IMR-90 (cell line): ENCODE measurements at regions not wholly inside any gene's neighbourhood (a gene's known extent, or its start where the extent isn't known, plus 50 kb on each side); places are given as distances from the start of the nearest gene placed in this dataset.
"Not testable (repeated sequence)": the region's sequence is repeated elsewhere in the genome, so short reads cannot be mapped to it uniquely, and the experiment has no call there.

ENCODE experiments used
- ATAC-seq: fragments of 200-7000 bp; cut with Tn5 transposase; 2 replicates; pipeline ENCODE4 v1.9.1; 2020; ENCODE audit warnings: low read depth, mild to moderate bottlenecking, moderate library complexity
- BruUV-seq: library from RNA; stranded (reverse); fragments of 400-500 nt; replicated peaks from 2 replicates; lab custom pipeline; 2021; lab: Mats Ljungman, UMichigan
- CTCF ChIA-PET: fragments of 300-600 bp; formaldehyde crosslinking; extraction: SDS; loops from one replicate; lab custom pipeline; 2021; ENCODE audit warnings: antibody characterized with exemption; lab: Yijun Ruan, JAX
- POLR2A ChIA-PET: fragments of 300-600 bp; sonication (Branson Sonifier 250); formaldehyde crosslinking; loops from one replicate; lab custom pipeline; 2022; ENCODE audit warnings: antibody characterized with exemption; ENCODE audit not compliant: unreplicated experiment; lab: Charles Lee
- DNase-seq: peaks from one replicate; pipeline ENCODE4 v3.0.0; 2013
- H2AFZ ChIP-seq: replicated peaks from 2 replicates; pipeline ENCODE3; 2013; ENCODE audit warnings: low read length, mild to moderate bottlenecking; ENCODE audit not compliant: poor library complexity
- H2AK5ac ChIP-seq: 2 replicates; pipeline ENCODE4 v1.6.1; 2013; ENCODE audit warnings: low read depth, low read length, inconsistent platforms
- H2AK9ac ChIP-seq: replicated peaks from 2 replicates; pipeline ENCODE3; 2013; ENCODE audit warnings: mild to moderate bottlenecking, low read depth, low read length, moderate library complexity; ENCODE audit not compliant: poor library complexity
- H2BK120ac ChIP-seq: 2 replicates; pipeline ENCODE4 v1.6.1; 2013; ENCODE audit warnings: low read depth, low read length, inconsistent platforms
- H2BK15ac ChIP-seq: 3 replicates; pipeline ENCODE4 v1.6.1; 2013; ENCODE audit warnings: low read depth, low read length, inconsistent platforms
- H2BK20ac ChIP-seq: 2 replicates; pipeline ENCODE4 v1.6.1; 2013; ENCODE audit warnings: low read depth, mild to moderate bottlenecking, inconsistent platforms, low read length, moderate library complexity
- H2BK5ac ChIP-seq: 2 replicates; pipeline ENCODE4 v1.6.1; 2013; ENCODE audit warnings: mild to moderate bottlenecking, low read depth, low read length, inconsistent platforms; ENCODE audit not compliant: poor library complexity, severe bottlenecking
- H3K14ac ChIP-seq: replicated peaks from 2 replicates; pipeline ENCODE4 v1.6.1; 2013; ENCODE audit warnings: low read depth, low read length, inconsistent platforms
- H3K18ac ChIP-seq: 2 replicates; pipeline ENCODE4 v1.6.1; 2013; ENCODE audit warnings: low read depth, low read length, control low read depth
- H3K23ac ChIP-seq: 2 replicates; pipeline ENCODE4 v1.6.1; 2013; ENCODE audit warnings: low read depth, low read length, inconsistent platforms
- H3K27ac ChIP-seq: 2 replicates; pipeline ENCODE4 v1.5.1; 2013; ENCODE audit warnings: mild to moderate bottlenecking, control low read depth, low read length; ENCODE audit not compliant: insufficient read depth
- H3K27me3 ChIP-seq: 2 replicates; pipeline ENCODE4 v1.6.1; 2013; ENCODE audit warnings: low read length; ENCODE audit not compliant: control insufficient read depth, insufficient read depth
- H3K36me3 ChIP-seq: 2 replicates; pipeline ENCODE4 v1.6.1; 2013; ENCODE audit warnings: low read length, mixed read lengths; ENCODE audit not compliant: control insufficient read depth, insufficient read depth
- H3K4ac ChIP-seq: 2 replicates; pipeline ENCODE4 v1.6.1; 2013; ENCODE audit warnings: low read depth, low read length, inconsistent platforms
- H3K4me1 ChIP-seq: 2 replicates; pipeline ENCODE4 v1.6.1; 2013; ENCODE audit warnings: low read length, mixed read lengths; ENCODE audit not compliant: control insufficient read depth, insufficient read depth
- H3K4me2 ChIP-seq: 2 replicates; pipeline ENCODE4 v1.6.1; 2013; ENCODE audit warnings: low read depth, mild to moderate bottlenecking, control low read depth, low read length, moderate library complexity
- H3K4me3 ChIP-seq: 2 replicates; pipeline ENCODE4 v1.5.1; 2013; ENCODE audit warnings: low read depth, mild to moderate bottlenecking, control low read depth, low read length, moderate library complexity; ENCODE audit not compliant: insufficient read depth
- H3K56ac ChIP-seq: 2 replicates; pipeline ENCODE4 v1.6.1; 2013; ENCODE audit warnings: low read length, inconsistent platforms; ENCODE audit not compliant: insufficient read depth; ENCODE audit errors: extremely low read depth
- H3K79me1 ChIP-seq, 2 experiments: 2 replicates each; pipeline ENCODE4 v1.6.1; 2013; ENCODE audit warnings: low read length in 2 of 2, inconsistent platforms in 1 of 2, low read depth in 1 of 2
- H3K9ac ChIP-seq: 2 replicates; pipeline ENCODE4 v1.6.1; 2013; ENCODE audit warnings: low read depth, low read length, control low read depth
- H3K9me1 ChIP-seq: 2 replicates; pipeline ENCODE4 v1.6.1; 2013; ENCODE audit warnings: low read length, inconsistent platforms; ENCODE audit not compliant: insufficient read depth
- H3K9me3 ChIP-seq: 2 replicates; pipeline ENCODE4 v1.6.1; 2013; ENCODE audit warnings: low read length; ENCODE audit not compliant: control insufficient read depth, insufficient read depth
- H4K20me1 ChIP-seq: 2 replicates; pipeline ENCODE4 v1.6.1; 2013; ENCODE audit warnings: low read length, inconsistent platforms; ENCODE audit not compliant: insufficient read depth
- H4K5ac ChIP-seq: 2 replicates; pipeline ENCODE4 v1.6.1; 2013; ENCODE audit warnings: mild to moderate bottlenecking, low read depth, low read length, control low read depth
- H4K8ac ChIP-seq, 2 experiments: 2 replicates each; pipeline ENCODE4 v1.6.1; 2013; ENCODE audit warnings: low read depth in 2 of 2, low read length in 2 of 2, control low read depth in 1 of 2, inconsistent platforms in 1 of 2
- H4K91ac ChIP-seq: 2 replicates; pipeline ENCODE4 v1.6.1; 2013; ENCODE audit warnings: low read depth, low read length, inconsistent platforms; ENCODE audit not compliant: insufficient read depth
- WGBS, 2 experiments: methylation state at CpG; one replicate each; pipeline versions ENCODE4 v1.1.5 to v1.1.7; 2013; ENCODE audit warnings: missing lambda C conversion rate in 2 of 2; ENCODE audit not compliant: insufficient read length in 1 of 2; ENCODE audit errors: extremely low coverage in 2 of 2; 5-methylcytosine and 5-hydroxymethylcytosine counted together
- dilution Hi-C: fragments of 300-500 bp; cut with HindIII; formaldehyde crosslinking; loops from one replicate; pipeline ENCODE4 v1.14.3; 2018; ENCODE audit warnings: low sequenced_read_pairs; ENCODE audit not compliant: unreplicated experiment
- in situ Hi-C: fragments of 300-500 bp; cut with MboI; formaldehyde crosslinking; loops from 3 replicates; pipeline ENCODE4 v1.14.3; 2019; ENCODE audit warnings: low sequenced_read_pairs, inconsistent platforms, mixed read lengths
- intact Hi-C: fragments of 100-400 bp; cut with micrococcal nuclease; formaldehyde crosslinking; loops from 2 replicates; pipeline ENCODE4 v1.10.0; 2022

- POLR2A ChIA-PET, H3K27me3 ChIP-seq, H3K9me1 ChIP-seq, dilution Hi-C loops, H3K9ac ChIP-seq, H3K36me3 ChIP-seq, H3K23ac ChIP-seq, CTCF ChIA-PET, H4K91ac ChIP-seq, H2AK5ac ChIP-seq, H3K4ac ChIP-seq, H3K4me1 ChIP-seq, H2AK9ac ChIP-seq, H3K18ac ChIP-seq, H3K56ac ChIP-seq, intact Hi-C loops, BruUV-seq, H3K4me2 ChIP-seq, H2BK5ac ChIP-seq, in situ Hi-C loops, H3K9me3 ChIP-seq, H2BK120ac ChIP-seq, H4K5ac ChIP-seq, H2BK15ac ChIP-seq, H3K14ac ChIP-seq, ATAC-seq, H3K4me3 ChIP-seq, H3K27ac ChIP-seq, H4K20me1 ChIP-seq, H2BK20ac ChIP-seq, H3K79me1 ChIP-seq, H2AFZ ChIP-seq, H4K8ac ChIP-seq: not testable (repeated sequence)
- peak; percentile 16 for DNase-seq
- no CpG with 5 or more reads among the region's 6 CpGs for WGBS, 2 experiments
Observed at GRCh38 chr1:206365271-206365670, 105.0 kb upstream of the IKBKE start.

- H3K4me2 ChIP-seq, H3K14ac ChIP-seq, H2BK120ac ChIP-seq, H2BK20ac ChIP-seq, H4K20me1 ChIP-seq, H2BK15ac ChIP-seq, H4K8ac ChIP-seq, H2AFZ ChIP-seq, H3K9me1 ChIP-seq, H4K5ac ChIP-seq, POLR2A ChIA-PET, H2AK5ac ChIP-seq, ATAC-seq, H3K36me3 ChIP-seq, H3K27ac ChIP-seq, BruUV-seq, H3K4ac ChIP-seq, CTCF ChIA-PET, H3K23ac ChIP-seq, H3K9ac ChIP-seq, H3K27me3 ChIP-seq, dilution Hi-C loops, H2BK5ac ChIP-seq, H3K79me1 ChIP-seq, H2AK9ac ChIP-seq, H4K91ac ChIP-seq, in situ Hi-C loops, H3K18ac ChIP-seq, H3K56ac ChIP-seq, H3K4me1 ChIP-seq, H3K9me3 ChIP-seq, intact Hi-C loops, H3K4me3 ChIP-seq: not testable (repeated sequence)
- DNase-seq, result peak; percentile 0
- no CpG with 5 or more reads among the region's 5 CpGs for WGBS, 2 experiments
Observed at GRCh38 chr1:206366131-206366530, 104.1 kb upstream of the IKBKE start.
